MCF 10A (cell line): ENCODE measurements at regions not wholly inside any gene's neighbourhood (a gene's known extent, or its start where the extent isn't known, plus 50 kb on each side); places are given as distances from the start of the nearest gene placed in this dataset.

Experiments
- BruUV-seq: library from RNA; stranded (reverse); fragments of 400-500 nt; replicated peaks from 2 replicates; lab custom pipeline; 2021; lab: Mats Ljungman, UMichigan
- CTCF ChIA-PET: fragments of 300-600 bp; sonication (Branson Sonifier 250); formaldehyde crosslinking; extraction: SDS; loops from one replicate; lab custom pipeline; 2021; ENCODE audit warnings: antibody characterized with exemption, inconsistent platforms; lab: Yijun Ruan, JAX
- POLR2A ChIA-PET: fragments of 300-600, 350-650 bp; sonication (Branson Sonifier 250); formaldehyde crosslinking; extraction: SDS; loops from one replicate; lab custom pipeline; 2020; ENCODE audit warnings: antibody characterized with exemption, inconsistent platforms; lab: Yijun Ruan, JAX
- DNase-seq: peaks from one replicate; pipeline ENCODE4 v3.0.0-alpha.2; 2018; ENCODE audit not compliant: unreplicated experiment
- H3K27ac Mint-ChIP-seq: one replicate; pipeline ENCODE4 v1.8.0; 2022; ENCODE audit warnings: mild to moderate bottlenecking, low read depth, mixed read lengths; ENCODE audit not compliant: unreplicated experiment
- H3K27me3 Mint-ChIP-seq: one replicate; pipeline ENCODE4 v1.8.0; 2022; ENCODE audit warnings: mixed read lengths; ENCODE audit not compliant: insufficient read depth, unreplicated experiment
- H3K36me3 Mint-ChIP-seq: one replicate; pipeline ENCODE4 v1.8.0; 2022; ENCODE audit warnings: mild to moderate bottlenecking, moderate library complexity, mixed read lengths; ENCODE audit not compliant: insufficient read depth, unreplicated experiment
- H3K4me1 Mint-ChIP-seq: one replicate; pipeline ENCODE4 v1.8.0; 2022; ENCODE audit warnings: mixed read lengths; ENCODE audit not compliant: insufficient read depth, unreplicated experiment
- H3K4me3 Mint-ChIP-seq: one replicate; pipeline ENCODE4 v1.8.0; 2022; ENCODE audit warnings: mild to moderate bottlenecking, moderate library complexity, mixed read lengths; ENCODE audit not compliant: unreplicated experiment
- H3K9me3 Mint-ChIP-seq: one replicate; pipeline ENCODE4 v1.8.0; 2022; ENCODE audit warnings: mixed read lengths; ENCODE audit not compliant: unreplicated experiment
- intact Hi-C: fragments of 100-400 bp; cut with micrococcal nuclease; formaldehyde crosslinking; loops from 2 replicates; pipeline ENCODE4 v1.14.1; 2022
- TF ChIP-seq, protein P1 (sequence below): fragments of 200-600 bp; IDR thresholded peaks from one replicate; pipeline ENCODE4 v1.8.0; 2022; ENCODE audit warnings: antibody characterized with exemption, mild to moderate bottlenecking; ENCODE audit not compliant: unreplicated experiment

GRCh38 chr5:66249920-66250319 lies 105.8 kb downstream of the SREK1 start:
- ChIA-PET CTCF (interaction anchor here (0.7 to 1.1 kb wide), 2 partner anchors 56 to 200 kb away, joined by 3 to 6 read pairs; no protein-coding TSS in a partner anchor), POLR2A (interaction anchor here (0.9 kb wide), 1 partner anchor 16 kb away, joined by 4 read pairs; no protein-coding TSS in a partner anchor)
- Mint-ChIP-seq H3K27me3 (no peaks in the 10 kb centered on the region), H3K9me3 (no peaks in the 10 kb centered on the region), H3K27ac (no peak overlapping the region), H3K4me1 (no peaks in the 10 kb centered on the region), H3K4me3 (no peak overlapping the region), H3K36me3 (no peaks in the 10 kb centered on the region)
- TF ChIP-seq, protein P1, sequence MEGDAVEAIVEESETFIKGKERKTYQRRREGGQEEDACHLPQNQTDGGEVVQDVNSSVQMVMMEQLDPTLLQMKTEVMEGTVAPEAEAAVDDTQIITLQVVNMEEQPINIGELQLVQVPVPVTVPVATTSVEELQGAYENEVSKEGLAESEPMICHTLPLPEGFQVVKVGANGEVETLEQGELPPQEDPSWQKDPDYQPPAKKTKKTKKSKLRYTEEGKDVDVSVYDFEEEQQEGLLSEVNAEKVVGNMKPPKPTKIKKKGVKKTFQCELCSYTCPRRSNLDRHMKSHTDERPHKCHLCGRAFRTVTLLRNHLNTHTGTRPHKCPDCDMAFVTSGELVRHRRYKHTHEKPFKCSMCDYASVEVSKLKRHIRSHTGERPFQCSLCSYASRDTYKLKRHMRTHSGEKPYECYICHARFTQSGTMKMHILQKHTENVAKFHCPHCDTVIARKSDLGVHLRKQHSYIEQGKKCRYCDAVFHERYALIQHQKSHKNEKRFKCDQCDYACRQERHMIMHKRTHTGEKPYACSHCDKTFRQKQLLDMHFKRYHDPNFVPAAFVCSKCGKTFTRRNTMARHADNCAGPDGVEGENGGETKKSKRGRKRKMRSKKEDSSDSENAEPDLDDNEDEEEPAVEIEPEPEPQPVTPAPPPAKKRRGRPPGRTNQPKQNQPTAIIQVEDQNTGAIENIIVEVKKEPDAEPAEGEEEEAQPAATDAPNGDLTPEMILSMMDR = no peak
- intact Hi-C loops = no loop called here
- DNase-seq = no peak
- no TSS peak for BruUV-seq

GRCh38 chr5:66252849-66253248 lies 108.7 kb downstream of the SREK1 start:
- ChIA-PET POLR2A (no interaction called here), CTCF (interaction anchor here (1.5 kb wide), 1 partner anchor 54 kb away, joined by 5 read pairs; no protein-coding TSS in a partner anchor)
- H3K4me3 Mint-ChIP-seq = no peak overlapping the region
- no peaks in the 10 kb centered on the region for H3K27me3 Mint-ChIP-seq
- BruUV-seq = no TSS peak
- no peaks in the 10 kb centered on the region for H3K9me3 Mint-ChIP-seq
- H3K27ac Mint-ChIP-seq = no peak overlapping the region
- TF ChIP-seq, protein P1 = no peak
- intact Hi-C loops = no loop called here
- no peak for DNase-seq
- no peaks in the 10 kb centered on the region for H3K36me3 Mint-ChIP-seq
- H3K4me1 Mint-ChIP-seq = no peaks in the 10 kb centered on the region

- Mint-ChIP-seq H3K27me3 (no peaks in the 10 kb centered on the region), H3K27ac (no peak overlapping the region), H3K4me1 (no peaks in the 10 kb centered on the region), H3K4me3 (no peak overlapping the region), H3K36me3 (no peaks in the 10 kb centered on the region), H3K9me3 (no peaks in the 10 kb centered on the region)
- no TSS peak for BruUV-seq
- no peak for DNase-seq
- intact Hi-C loops = no loop called here
- TF ChIP-seq, protein P1 = no peak
- ChIA-PET CTCF (no interaction called here), POLR2A (no interaction called here)
Observed at GRCh38 chr5:66255714-66256113, 111.6 kb downstream of the SREK1 start.

DNA sequence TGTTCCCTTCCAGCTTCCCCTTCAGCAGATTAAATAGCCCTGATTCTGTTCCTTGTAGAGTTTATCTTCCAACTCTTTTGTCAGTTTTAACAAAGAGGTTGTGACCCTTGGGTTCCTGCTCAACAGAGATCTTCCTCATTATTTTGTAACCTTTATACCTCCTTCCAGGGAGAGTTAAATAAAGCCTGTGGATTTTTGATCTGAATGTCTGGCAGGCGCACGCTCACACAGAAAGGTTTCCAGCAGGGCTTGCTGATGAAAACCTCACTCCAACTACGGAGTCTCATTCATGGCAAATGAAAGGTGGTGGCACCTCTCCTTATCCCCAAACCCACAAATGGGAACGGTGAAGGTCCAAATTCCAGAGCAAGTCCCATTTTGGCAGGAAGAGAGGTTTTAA lies 129.0 kb downstream of the SREK1 start:
- no TSS peak for BruUV-seq
- Mint-ChIP-seq H3K4me3 (no peak overlapping the region), H3K9me3 (no peaks in the 10 kb centered on the region), H3K27ac (no peak overlapping the region), H3K4me1 (no peaks in the 10 kb centered on the region), H3K36me3 (no peaks in the 10 kb centered on the region), H3K27me3 (peaks cover 57% of the 10 kb centered on the region)
- ChIA-PET POLR2A (interaction anchor here (0.7 kb wide), 1 partner anchor 25 kb away, joined by 3 read pairs; no protein-coding TSS in a partner anchor), CTCF (interaction anchor here (1.9 kb wide), 1 partner anchor 33 kb away, joined by 8 read pairs; no protein-coding TSS in a partner anchor)
- intact Hi-C loops = no loop called here
- TF ChIP-seq, protein P1 = no peak
- no peak for DNase-seq
